ENCODE measurements at regions not wholly inside any gene's neighbourhood (a gene's known extent, or its start where the extent isn't known, plus 50 kb on each side); places are given as distances from the start of the nearest gene placed in this dataset.

DNA sequence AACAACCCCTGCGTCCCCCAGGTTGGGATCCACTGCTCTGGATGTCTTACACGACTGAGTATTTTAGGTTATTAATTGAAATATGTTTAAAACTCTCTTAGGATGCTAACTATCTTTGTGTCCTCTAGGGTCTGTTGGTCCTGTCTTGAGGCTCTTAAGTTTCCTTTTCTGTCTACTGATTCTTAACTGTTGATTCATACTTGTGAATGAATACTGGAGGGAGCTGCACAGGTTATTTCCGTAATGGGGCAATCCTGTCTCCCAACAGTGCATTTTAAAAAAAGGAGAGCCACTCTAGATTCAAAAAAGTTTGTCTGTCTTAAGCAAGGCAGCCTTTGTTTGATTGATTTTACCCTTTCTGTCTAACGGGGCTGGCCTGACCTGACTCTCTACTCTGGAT is 237.6 kb upstream of the POM121L12 start:
- no peak for TF ChIP-seq CREB1 (IDR thresholded peaks at IDR 0.05; ENCODE audit: low read depth)
- TF ChIP-seq NFIC (IDR thresholded peaks at IDR 0.05): no peak
- no peak for TF ChIP-seq TAF1 (IDR thresholded peaks at IDR 0.05; ENCODE audit: low read depth)
- TF ChIP-seq TCF12 (IDR thresholded peaks at IDR 0.05; ENCODE audit: low read depth): no peak
- TF ChIP-seq, protein P1, sequence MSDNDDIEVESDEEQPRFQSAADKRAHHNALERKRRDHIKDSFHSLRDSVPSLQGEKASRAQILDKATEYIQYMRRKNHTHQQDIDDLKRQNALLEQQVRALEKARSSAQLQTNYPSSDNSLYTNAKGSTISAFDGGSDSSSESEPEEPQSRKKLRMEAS (IDR thresholded peaks at IDR 0.05): no peak
- TF ChIP-seq, protein P2, sequence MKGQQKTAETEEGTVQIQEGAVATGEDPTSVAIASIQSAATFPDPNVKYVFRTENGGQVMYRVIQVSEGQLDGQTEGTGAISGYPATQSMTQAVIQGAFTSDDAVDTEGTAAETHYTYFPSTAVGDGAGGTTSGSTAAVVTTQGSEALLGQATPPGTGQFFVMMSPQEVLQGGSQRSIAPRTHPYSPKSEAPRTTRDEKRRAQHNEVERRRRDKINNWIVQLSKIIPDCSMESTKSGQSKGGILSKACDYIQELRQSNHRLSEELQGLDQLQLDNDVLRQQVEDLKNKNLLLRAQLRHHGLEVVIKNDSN (IDR thresholded peaks at IDR 0.05): no peak
- TF ChIP-seq CEBPB (IDR thresholded peaks at IDR 0.05): no peak
- TF ChIP-seq TEAD4 (IDR thresholded peaks at IDR 0.05): no peak
- TF ChIP-seq FOXM1 (IDR thresholded peaks at IDR 0.05; ENCODE audit: borderline replicate concordance, low read depth): no peak
- no peak for TF ChIP-seq EGR1 (IDR thresholded peaks at IDR 0.05)
- no peak for TF ChIP-seq RAD21 (IDR thresholded peaks at IDR 0.05; ENCODE audit: low read depth)
- TF ChIP-seq EP300 (IDR thresholded peaks at IDR 0.05; ENCODE audit: borderline replicate concordance): no peak
- no peak for TF ChIP-seq ZBTB7A (IDR thresholded peaks at IDR 0.05; ENCODE audit: low read depth)
- no peak for TF ChIP-seq YY1 (IDR thresholded peaks at IDR 0.05; ENCODE audit: low read depth)
- TF ChIP-seq, protein P3, sequence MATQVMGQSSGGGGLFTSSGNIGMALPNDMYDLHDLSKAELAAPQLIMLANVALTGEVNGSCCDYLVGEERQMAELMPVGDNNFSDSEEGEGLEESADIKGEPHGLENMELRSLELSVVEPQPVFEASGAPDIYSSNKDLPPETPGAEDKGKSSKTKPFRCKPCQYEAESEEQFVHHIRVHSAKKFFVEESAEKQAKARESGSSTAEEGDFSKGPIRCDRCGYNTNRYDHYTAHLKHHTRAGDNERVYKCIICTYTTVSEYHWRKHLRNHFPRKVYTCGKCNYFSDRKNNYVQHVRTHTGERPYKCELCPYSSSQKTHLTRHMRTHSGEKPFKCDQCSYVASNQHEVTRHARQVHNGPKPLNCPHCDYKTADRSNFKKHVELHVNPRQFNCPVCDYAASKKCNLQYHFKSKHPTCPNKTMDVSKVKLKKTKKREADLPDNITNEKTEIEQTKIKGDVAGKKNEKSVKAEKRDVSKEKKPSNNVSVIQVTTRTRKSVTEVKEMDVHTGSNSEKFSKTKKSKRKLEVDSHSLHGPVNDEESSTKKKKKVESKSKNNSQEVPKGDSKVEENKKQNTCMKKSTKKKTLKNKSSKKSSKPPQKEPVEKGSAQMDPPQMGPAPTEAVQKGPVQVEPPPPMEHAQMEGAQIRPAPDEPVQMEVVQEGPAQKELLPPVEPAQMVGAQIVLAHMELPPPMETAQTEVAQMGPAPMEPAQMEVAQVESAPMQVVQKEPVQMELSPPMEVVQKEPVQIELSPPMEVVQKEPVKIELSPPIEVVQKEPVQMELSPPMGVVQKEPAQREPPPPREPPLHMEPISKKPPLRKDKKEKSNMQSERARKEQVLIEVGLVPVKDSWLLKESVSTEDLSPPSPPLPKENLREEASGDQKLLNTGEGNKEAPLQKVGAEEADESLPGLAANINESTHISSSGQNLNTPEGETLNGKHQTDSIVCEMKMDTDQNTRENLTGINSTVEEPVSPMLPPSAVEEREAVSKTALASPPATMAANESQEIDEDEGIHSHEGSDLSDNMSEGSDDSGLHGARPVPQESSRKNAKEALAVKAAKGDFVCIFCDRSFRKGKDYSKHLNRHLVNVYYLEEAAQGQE (IDR thresholded peaks at IDR 0.05; ENCODE audit: low read depth): no peak

DNA sequence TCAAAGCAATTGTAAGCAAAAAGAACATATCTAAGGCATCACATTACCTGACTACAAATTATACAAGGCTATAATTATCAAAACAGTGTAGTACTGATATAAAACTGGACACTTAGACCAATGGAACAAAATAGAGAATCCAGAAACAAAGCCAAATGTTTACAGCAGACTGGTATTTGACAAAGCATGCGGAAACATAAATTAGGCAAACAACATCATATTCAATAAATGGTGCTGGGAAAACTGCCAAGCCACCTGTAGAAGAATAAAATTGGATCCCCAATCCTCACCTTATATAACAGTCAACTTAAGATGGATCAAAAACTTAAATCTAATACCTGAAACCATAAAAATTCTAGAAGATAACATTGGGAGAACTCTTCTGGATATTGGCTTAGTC is 240.8 kb upstream of the POM121L12 start:
- TF ChIP-seq NFIC (IDR thresholded peaks at IDR 0.05) (no peak), YY1 (IDR thresholded peaks at IDR 0.05; ENCODE audit: low read depth) (no peak), TAF1 (IDR thresholded peaks at IDR 0.05; ENCODE audit: low read depth) (no peak), TCF12 (IDR thresholded peaks at IDR 0.05; ENCODE audit: low read depth) (no peak), ZBTB7A (IDR thresholded peaks at IDR 0.05; ENCODE audit: low read depth) (no peak), EP300 (IDR thresholded peaks at IDR 0.05; ENCODE audit: borderline replicate concordance) (no peak)
- TF ChIP-seq, protein P1 (IDR thresholded peaks at IDR 0.05): no peak
- TF ChIP-seq, protein P2 (IDR thresholded peaks at IDR 0.05): no peak
- TF ChIP-seq, protein P3 (IDR thresholded peaks at IDR 0.05; ENCODE audit: low read depth): no peak

DNA sequence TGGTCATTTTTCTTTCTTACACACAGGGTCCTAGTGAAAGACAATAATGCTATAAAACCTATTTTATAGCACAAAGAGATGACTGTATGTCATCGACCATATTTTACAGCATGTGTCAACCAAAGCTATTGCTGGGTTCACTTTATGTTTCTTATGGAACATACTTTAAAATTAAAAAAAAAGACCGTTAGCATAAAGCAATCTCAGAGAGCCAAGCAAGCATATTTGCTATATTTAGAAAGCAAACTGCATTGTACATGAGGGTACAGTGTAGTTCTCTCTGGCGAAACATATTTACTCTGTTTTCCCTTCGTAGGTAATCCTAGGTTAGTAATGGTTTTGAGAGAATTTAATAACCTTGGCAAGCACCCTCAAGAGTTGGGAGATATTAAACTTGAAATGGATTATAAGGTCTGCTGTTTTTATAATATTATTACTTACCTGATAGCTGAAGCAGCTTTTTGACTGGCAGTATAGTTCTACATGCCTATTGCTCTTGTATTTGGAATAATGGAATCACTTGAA is 244.2 kb upstream of the POM121L12 start:
- TF ChIP-seq EGR1 (IDR thresholded peaks at IDR 0.05) (no peak), TAF1 (IDR thresholded peaks at IDR 0.05; ENCODE audit: low read depth) (no peak), EP300 (IDR thresholded peaks at IDR 0.05; ENCODE audit: borderline replicate concordance) (no peak)
- TF ChIP-seq, protein P2 (IDR thresholded peaks at IDR 0.05): no peak
- TF ChIP-seq, protein P3 (IDR thresholded peaks at IDR 0.05; ENCODE audit: low read depth): no peak

DNA sequence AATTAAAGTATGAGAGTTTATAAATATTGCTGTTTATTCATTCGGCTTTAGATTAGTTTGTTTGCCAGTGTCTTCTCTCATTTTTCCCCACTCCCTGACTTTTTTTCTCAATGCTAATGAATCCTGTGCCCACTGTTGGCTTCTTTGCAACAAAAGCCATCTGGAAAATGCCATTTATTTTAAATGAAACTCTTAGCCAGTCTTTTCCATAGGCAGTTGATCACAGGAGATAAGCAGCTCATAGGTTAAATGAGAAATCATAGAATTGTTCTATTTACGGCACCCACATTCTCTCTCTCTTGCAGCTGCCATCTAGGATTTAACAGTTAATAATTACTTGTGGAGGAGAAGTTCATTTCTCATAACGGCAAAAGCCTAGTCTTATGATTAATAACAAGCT is 249.3 kb upstream of the POM121L12 start:
- TF ChIP-seq CEBPB (IDR thresholded peaks at IDR 0.05): no peak
- no peak for TF ChIP-seq YY1 (IDR thresholded peaks at IDR 0.05; ENCODE audit: low read depth)
- TF ChIP-seq, protein P1 (IDR thresholded peaks at IDR 0.05): no peak
- no peak for TF ChIP-seq CREB1 (IDR thresholded peaks at IDR 0.05; ENCODE audit: low read depth)
- TF ChIP-seq NFIC (IDR thresholded peaks at IDR 0.05): no peak
- no peak for TF ChIP-seq TEAD4 (IDR thresholded peaks at IDR 0.05)
- TF ChIP-seq TCF12 (IDR thresholded peaks at IDR 0.05; ENCODE audit: low read depth): no peak
- no peak for TF ChIP-seq FOXM1 (IDR thresholded peaks at IDR 0.05; ENCODE audit: borderline replicate concordance, low read depth)
- TF ChIP-seq, protein P3 (IDR thresholded peaks at IDR 0.05; ENCODE audit: low read depth): no peak
- TF ChIP-seq, protein P2 (IDR thresholded peaks at IDR 0.05): no peak
- TF ChIP-seq EP300 (IDR thresholded peaks at IDR 0.05; ENCODE audit: borderline replicate concordance): no peak
- TF ChIP-seq EGR1 (IDR thresholded peaks at IDR 0.05): no peak
- TF ChIP-seq ZBTB7A (IDR thresholded peaks at IDR 0.05; ENCODE audit: low read depth): no peak
- no peak for TF ChIP-seq TAF1 (IDR thresholded peaks at IDR 0.05; ENCODE audit: low read depth)
- no peak for TF ChIP-seq RAD21 (IDR thresholded peaks at IDR 0.05; ENCODE audit: low read depth)

Data from Ishikawa (cell line).